ENCODE measurements at regions not wholly inside any gene's neighbourhood (a gene's known extent, or its start where the extent isn't known, plus 50 kb on each side); places are given as distances from the start of the nearest gene placed in this dataset.

GRCh38 chr1:90176530-90176929 lies 181.6 kb downstream of the ZNF326 start:
- TF ChIP-seq ETS1 (IDR thresholded peaks at IDR 0.05) (no peak), CTCF (conservative IDR thresholded peaks at IDR 0.05; ENCODE audit: low read depth in 2 of 2) (no peak), EZH2phosphoT487 (IDR thresholded peaks at IDR 0.05; ENCODE audit: unreplicated experiment) (no peak)

Measured in GM23338 (cell line).